ENCODE measurements at regions not wholly inside any gene's neighbourhood (a gene's known extent, or its start where the extent isn't known, plus 50 kb on each side); places are given as distances from the start of the nearest gene placed in this dataset.
"Not testable (repeated sequence)": the region's sequence is repeated elsewhere in the genome, so short reads cannot be mapped to it uniquely, and the experiment has no call there.

DNA sequence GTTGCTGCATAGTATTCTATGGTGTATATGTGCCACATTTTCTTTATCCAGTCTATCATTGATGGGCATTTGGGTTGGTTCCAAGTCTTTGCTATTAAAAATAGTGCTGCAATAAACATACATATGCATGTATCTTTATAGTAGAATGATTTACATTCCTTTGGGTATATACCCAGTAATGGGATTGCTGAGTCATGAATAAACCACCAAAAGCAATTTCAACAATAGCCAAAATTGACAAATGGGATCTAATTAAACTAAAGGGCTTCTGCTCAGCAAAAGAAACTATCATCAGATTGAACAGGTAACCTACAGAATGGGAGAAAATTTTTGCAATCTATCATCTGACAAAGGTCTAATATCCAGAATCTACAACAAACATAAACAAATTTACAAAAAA lies 101.4 kb upstream of the FAM47B start:
- TF ChIP-seq, protein P1, sequence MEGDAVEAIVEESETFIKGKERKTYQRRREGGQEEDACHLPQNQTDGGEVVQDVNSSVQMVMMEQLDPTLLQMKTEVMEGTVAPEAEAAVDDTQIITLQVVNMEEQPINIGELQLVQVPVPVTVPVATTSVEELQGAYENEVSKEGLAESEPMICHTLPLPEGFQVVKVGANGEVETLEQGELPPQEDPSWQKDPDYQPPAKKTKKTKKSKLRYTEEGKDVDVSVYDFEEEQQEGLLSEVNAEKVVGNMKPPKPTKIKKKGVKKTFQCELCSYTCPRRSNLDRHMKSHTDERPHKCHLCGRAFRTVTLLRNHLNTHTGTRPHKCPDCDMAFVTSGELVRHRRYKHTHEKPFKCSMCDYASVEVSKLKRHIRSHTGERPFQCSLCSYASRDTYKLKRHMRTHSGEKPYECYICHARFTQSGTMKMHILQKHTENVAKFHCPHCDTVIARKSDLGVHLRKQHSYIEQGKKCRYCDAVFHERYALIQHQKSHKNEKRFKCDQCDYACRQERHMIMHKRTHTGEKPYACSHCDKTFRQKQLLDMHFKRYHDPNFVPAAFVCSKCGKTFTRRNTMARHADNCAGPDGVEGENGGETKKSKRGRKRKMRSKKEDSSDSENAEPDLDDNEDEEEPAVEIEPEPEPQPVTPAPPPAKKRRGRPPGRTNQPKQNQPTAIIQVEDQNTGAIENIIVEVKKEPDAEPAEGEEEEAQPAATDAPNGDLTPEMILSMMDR (IDR thresholded peaks at IDR 0.05): not testable (repeated sequence)
- TF ChIP-seq, protein P2, sequence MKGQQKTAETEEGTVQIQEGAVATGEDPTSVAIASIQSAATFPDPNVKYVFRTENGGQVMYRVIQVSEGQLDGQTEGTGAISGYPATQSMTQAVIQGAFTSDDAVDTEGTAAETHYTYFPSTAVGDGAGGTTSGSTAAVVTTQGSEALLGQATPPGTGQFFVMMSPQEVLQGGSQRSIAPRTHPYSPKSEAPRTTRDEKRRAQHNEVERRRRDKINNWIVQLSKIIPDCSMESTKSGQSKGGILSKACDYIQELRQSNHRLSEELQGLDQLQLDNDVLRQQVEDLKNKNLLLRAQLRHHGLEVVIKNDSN (CRISPR knock-in tag; IDR thresholded peaks at IDR 0.05): not testable (repeated sequence)
- TF ChIP-seq ZNF121 (CRISPR knock-in tag; IDR thresholded peaks at IDR 0.05): not testable (repeated sequence)
- TF ChIP-seq, protein P3, sequence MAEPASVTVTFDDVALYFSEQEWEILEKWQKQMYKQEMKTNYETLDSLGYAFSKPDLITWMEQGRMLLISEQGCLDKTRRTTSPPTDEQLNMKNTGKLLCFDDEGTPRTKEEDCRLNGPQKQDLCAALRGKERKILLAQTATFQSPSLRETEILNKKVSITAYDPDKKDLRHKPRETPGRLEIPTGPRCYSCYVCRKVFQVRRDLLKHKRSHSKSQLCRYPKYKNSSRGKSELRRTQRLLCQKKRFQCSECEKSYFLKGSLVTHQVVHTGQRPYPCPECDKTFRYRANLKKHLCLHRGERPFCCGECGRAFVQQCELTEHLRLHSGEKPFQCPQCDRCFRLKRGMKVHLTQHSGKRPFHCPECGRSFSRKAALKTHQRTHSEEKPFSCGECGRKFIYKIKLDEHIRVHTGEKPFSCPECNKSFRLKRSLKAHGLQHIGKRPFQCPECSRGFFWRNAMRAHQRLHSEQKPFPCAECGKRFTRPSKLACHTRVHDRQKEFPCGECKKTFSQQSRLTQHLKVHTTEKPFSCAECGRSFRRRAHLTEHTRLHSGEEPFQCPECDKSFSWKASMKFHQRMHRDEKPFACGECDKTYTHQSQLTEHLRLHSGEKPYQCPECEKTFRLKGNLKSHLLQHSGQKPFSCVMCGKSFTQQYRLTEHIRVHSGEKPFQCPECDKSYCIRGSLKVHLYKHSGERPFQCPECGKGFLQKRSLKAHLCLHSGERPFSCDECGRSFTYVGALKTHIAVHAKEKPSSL (CRISPR knock-in tag; conservative IDR thresholded peaks at IDR 0.05): not testable (repeated sequence)

Data from WTC11 (cell line).